GM13977 (cell line): ENCODE measurements at regions not wholly inside any gene's neighbourhood (a gene's known extent, or its start where the extent isn't known, plus 50 kb on each side); places are given as distances from the start of the nearest gene placed in this dataset.
"Not testable (repeated sequence)": the region's sequence is repeated elsewhere in the genome, so short reads cannot be mapped to it uniquely, and the experiment has no call there.

Source experiments
- DNase-seq: peaks from one replicate; pipeline ENCODE4 v3.0.0; 2012; ENCODE audit warnings: low spot score
- in situ Hi-C: fragments of 300-500 bp; cut with MboI; formaldehyde crosslinking; loops from one replicate; pipeline ENCODE4 v1.12.0; 2022; ENCODE audit warnings: low sequenced_read_pairs, low pct_unique_long_range_greater_than_20kb, mixed read lengths, inconsistent platforms; ENCODE audit not compliant: unreplicated experiment
- TF ChIP-seq, protein P1 (sequence below): IDR thresholded peaks from 2 replicates; pipeline ENCODE4 v1.5.1; 2012; ENCODE audit warnings: mild to moderate bottlenecking, control low read depth; ENCODE audit not compliant: insufficient read depth; ENCODE audit errors: extremely low read depth, missing control alignments

DNA sequence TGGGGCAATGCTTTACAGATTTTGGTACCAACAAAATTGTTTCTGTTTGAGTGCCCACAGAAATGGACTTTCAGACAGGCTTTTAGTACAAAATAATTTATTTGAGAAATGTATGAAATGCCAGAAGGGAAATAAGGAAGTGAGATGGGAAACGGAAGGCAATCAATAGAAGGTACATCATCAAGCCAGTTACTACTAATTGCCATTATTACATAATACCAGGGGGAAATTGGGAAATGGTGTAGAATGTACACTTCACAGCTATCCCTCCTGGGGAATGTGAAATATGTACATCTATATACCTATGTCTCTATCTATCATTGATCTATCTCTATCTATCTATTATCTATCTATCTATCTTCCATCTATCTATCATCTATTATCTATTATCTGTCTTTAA lies 264.6 kb upstream of the B3GALT2 start:
- in situ Hi-C loops, result no loop called here
- no peak for DNase-seq
- TF ChIP-seq, protein P1, sequence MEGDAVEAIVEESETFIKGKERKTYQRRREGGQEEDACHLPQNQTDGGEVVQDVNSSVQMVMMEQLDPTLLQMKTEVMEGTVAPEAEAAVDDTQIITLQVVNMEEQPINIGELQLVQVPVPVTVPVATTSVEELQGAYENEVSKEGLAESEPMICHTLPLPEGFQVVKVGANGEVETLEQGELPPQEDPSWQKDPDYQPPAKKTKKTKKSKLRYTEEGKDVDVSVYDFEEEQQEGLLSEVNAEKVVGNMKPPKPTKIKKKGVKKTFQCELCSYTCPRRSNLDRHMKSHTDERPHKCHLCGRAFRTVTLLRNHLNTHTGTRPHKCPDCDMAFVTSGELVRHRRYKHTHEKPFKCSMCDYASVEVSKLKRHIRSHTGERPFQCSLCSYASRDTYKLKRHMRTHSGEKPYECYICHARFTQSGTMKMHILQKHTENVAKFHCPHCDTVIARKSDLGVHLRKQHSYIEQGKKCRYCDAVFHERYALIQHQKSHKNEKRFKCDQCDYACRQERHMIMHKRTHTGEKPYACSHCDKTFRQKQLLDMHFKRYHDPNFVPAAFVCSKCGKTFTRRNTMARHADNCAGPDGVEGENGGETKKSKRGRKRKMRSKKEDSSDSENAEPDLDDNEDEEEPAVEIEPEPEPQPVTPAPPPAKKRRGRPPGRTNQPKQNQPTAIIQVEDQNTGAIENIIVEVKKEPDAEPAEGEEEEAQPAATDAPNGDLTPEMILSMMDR, result no peak

DNA sequence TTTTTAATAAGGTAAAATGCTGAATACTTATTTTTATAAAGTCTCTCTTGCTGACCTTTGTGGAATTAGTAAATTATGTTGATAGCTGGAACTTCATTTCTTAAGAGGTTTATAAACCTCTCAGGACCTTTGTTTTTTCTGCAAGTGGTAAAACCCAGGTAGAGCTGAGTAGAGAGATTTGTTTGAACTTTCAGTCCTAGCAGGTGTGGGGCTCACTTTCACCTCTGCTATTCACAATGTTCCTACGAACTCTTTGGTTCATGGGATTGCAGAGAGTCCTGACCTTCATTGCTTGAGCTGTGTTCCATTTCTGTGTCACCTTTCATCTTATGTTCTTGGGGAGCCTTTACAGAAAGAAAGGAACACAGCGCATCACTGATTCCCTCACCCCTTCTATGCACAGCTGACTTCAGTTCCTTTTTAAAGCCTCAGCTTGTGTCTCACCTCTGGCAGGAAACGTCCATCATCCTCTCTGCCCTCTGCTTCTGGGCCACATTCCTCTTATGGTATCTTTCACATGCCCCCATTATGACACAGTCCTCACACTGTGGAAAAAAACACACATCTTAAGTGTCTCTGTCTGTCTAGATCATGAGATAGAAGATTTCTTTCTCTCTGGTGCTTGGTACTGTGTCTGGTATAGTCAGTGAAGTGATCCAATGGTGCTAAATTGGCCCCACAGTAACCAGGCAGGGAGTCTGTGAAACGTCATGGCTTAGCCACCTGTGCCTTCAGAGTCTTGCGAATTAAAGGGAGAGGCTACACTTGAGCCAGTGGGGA lies 262.5 kb upstream of the B3GALT2 start:
- TF ChIP-seq, protein P1, result no peak
- in situ Hi-C loops, result no loop called here
- no peak for DNase-seq

DNA sequence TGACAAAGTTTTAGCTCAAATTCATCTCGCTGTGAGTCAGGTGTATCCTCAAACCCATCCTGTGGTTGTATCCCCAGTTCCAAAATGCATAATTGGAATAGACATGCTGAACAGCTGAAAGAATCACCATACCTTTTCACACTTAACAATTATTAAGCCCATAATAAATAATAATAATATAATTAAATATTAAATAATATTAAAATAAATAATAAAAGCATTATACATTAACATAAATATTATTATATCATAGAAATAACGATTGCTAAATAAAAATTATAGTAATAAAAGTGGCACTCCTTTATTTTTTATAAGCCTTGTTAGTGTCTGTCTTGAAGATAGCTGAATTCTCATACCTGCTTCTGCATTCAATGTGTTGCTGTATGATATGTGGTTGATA lies 257.5 kb upstream of the B3GALT2 start:
- no peak for DNase-seq
- in situ Hi-C loops, result no loop called here
- TF ChIP-seq, protein P1, result no peak

DNA sequence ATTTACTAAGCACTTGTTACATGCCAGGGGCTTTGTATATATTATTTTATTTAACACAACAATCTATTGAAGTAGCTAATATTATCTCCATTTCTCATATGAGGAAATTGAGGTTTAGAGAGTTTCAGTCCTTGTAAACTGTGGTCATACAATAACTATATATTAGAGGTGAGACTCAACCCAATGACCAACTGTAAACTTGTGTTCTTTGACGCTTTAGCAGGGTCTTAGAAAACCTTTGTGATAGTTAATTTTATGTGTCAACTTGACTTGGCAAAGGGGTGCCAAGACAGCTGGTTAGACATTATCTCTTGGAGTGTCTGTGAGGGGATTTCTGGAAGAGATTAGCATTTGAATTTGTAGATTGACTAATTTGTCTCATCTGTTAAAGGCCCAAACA lies 252.4 kb upstream of the B3GALT2 start:
- TF ChIP-seq, protein P1, result no peak
- in situ Hi-C loops, result no loop called here
- peak; percentile 14 for DNase-seq

DNA sequence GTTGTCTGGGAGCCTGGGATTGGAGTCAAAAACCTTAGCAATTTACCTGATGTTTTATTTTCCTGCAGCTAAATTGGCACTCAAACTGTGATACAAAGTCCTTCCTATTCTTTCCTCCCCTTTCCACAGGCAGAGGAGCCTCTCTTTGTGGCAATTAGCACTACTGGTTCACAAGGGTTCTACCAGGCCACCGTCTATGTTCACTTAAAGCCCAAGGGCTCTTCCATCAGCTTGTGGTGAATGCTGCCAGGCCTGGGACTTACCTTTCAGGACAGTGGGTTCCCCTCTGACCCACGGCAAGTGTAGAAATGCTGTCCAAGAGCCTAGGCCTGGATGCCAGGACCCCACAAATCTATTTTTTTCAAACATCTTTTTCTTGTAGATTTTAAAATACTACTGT lies 251.9 kb upstream of the B3GALT2 start:
- TF ChIP-seq, protein P1, result no peak
- DNase-seq, result no peak
- in situ Hi-C loops, result no loop called here

DNA sequence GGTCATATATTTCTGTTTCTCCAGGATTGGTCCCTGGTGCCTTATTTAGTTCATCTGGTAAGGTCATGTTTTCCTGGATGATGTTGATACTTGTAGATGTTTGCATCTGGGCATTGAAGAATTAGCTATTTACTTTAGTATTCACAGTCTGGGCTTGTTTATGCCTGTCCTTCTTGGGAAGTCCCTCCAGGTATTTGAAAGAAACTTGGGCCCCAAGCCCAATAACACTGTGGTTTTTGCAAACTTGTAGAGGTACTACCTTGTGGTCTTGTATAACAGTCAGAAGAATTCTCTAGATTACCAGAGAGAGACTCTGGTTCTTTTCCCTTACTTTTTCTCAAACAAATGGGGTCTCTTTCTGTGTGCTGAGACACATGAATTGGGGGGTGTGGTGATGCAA lies 251.4 kb upstream of the B3GALT2 start:
- TF ChIP-seq, protein P1, result no peak
- in situ Hi-C loops, result no loop called here
- peak; percentile 25 for DNase-seq

DNA sequence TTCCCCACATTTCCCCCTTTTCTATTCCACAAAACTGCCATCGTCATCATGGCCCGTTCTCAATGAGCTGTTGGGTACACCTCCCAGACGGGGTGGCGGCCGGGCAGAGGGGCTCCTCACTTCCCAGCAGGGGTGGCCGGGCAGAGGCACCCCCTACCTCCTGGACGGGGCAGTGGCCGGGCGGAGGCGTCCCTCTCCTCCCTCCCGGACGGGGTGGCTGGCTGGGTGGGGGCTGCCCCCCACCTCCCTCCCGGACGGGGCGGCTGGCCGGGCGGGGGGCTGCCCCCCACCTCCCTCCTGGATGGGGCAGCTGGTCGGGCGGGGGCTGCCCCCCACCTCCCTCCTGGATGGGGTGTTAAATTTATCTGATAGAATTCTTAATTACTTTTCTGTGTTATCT lies 250.9 kb upstream of the B3GALT2 start:
- DNase-seq, in situ Hi-C loops: not testable (repeated sequence)
